ENCODE measurements at regions not wholly inside any gene's neighbourhood (a gene's known extent, or its start where the extent isn't known, plus 50 kb on each side); places are given as distances from the start of the nearest gene placed in this dataset.

DNA sequence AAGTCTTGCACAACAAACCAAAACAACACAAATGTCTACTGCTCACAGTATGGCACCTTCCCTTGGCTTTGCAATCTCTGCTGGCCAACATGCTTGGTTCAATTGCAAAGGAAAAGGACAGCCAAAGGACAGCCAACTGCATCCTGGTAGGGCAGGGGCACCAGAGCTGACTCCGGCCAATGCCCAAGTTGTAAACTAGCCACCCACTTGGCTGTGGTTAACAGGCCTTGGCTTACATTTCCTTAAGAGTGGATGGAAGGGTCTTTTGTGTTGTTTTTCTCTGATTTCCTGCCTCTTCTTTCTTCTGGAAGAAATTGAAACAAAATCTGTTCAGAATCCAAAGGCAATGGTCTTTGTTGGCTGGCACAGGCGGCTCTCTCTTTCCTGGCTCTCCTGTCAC is 119.1 kb upstream of the TRIB2 start:
- intact Hi-C loops (cut with DNase I; ENCODE audit: low total_unique reads): no loop called here
- H3K4me3 ChIP-seq: no peak overlapping the region
- 81 to 88% methylated on average over 2 of the region's 2 CpGs for WGBS, 2 donors
- H3K4me1 ChIP-seq: no peaks in the 10 kb centered on the region
- H3K9me3 ChIP-seq: no peaks in the 10 kb centered on the region
- no peak overlapping the region for H3K27ac ChIP-seq
- H3K27me3 ChIP-seq: no peaks in the 10 kb centered on the region
- TF ChIP-seq CTCF (IDR thresholded peaks at IDR 0.05) (no peak), POLR2A (IDR thresholded peaks at IDR 0.05) (no peak)
- no peak for DNase-seq
- no peaks in the 10 kb centered on the region for H3K36me3 ChIP-seq (ENCODE audit: low read depth, missing control alignments)

- intact Hi-C loops (cut with DNase I; ENCODE audit: low total_unique reads): no loop called here
- Histone ChIP-seq H3K36me3 (ENCODE audit: low read depth, missing control alignments) (no peaks in the 10 kb centered on the region), H3K27me3 (no peaks in the 10 kb centered on the region), H3K4me1 (peaks cover 9% of the 10 kb centered on the region), H3K4me3 (no peak overlapping the region), H3K9me3 (no peaks in the 10 kb centered on the region), H3K27ac (no peak overlapping the region)
- WGBS, 2 donors: 86 to 94% methylated on average over 2 of the region's 2 CpGs
- TF ChIP-seq CTCF (IDR thresholded peaks at IDR 0.05): no peak
- TF ChIP-seq POLR2A (IDR thresholded peaks at IDR 0.05): no peak
- DNase-seq: no peak
These were observed 114.1 kb upstream of the TRIB2 start for GRCh38 chr2:12602661-12603060.

- intact Hi-C loops (cut with DNase I; ENCODE audit: low total_unique reads): no loop called here
- Histone ChIP-seq H3K4me3 (no peak overlapping the region), H3K9me3 (no peaks in the 10 kb centered on the region), H3K4me1 (peaks cover 9% of the 10 kb centered on the region), H3K27ac (no peak overlapping the region), H3K27me3 (no peaks in the 10 kb centered on the region), H3K36me3 (ENCODE audit: low read depth, missing control alignments) (no peaks in the 10 kb centered on the region)
- DNase-seq: no peak
- WGBS, 2 donors: 73% methylated on average over 1 of the region's 1 CpG
- TF ChIP-seq CTCF (IDR thresholded peaks at IDR 0.05) (no peak), POLR2A (IDR thresholded peaks at IDR 0.05) (no peak)
These were observed 112.9 kb upstream of the TRIB2 start for GRCh38 chr2:12603781-12604295.

- Histone ChIP-seq H3K27me3 (no peaks in the 10 kb centered on the region), H3K4me1 (peaks cover 9% of the 10 kb centered on the region), H3K36me3 (ENCODE audit: low read depth, missing control alignments) (no peaks in the 10 kb centered on the region), H3K27ac (no peak overlapping the region), H3K9me3 (no peaks in the 10 kb centered on the region), H3K4me3 (no peak overlapping the region)
- DNase-seq: no peak
- intact Hi-C loops (cut with DNase I; ENCODE audit: low total_unique reads): no loop called here
- WGBS, 2 donors: 88 to 89% methylated on average over 2 of the region's 2 CpGs
- no peak for TF ChIP-seq CTCF (IDR thresholded peaks at IDR 0.05)
- no peak for TF ChIP-seq POLR2A (IDR thresholded peaks at IDR 0.05)
These were observed 112.4 kb upstream of the TRIB2 start for GRCh38 chr2:12604341-12604740.

DNA sequence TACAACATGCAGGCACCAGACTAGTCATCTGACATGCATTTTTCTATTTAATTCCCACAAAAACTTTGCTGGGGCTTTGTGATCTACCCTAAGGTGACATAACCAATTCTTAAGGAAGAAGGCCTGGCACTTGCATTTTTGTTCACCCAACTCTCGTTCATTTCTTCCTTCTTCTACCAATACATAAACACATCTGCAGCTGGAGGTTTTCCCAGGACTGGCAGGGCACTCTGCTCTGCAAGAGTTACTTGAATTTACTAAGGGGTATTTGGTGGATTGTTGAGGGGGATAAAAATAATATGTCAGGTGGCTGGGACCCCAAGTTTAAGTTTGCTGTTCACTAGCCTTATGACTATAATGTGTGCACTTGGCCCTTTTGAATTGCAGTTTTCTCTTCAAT is 111.4 kb upstream of the TRIB2 start:
- H3K27ac ChIP-seq: no peak overlapping the region
- WGBS, 2 donors: 84 to 91% methylated on average over 1 of the region's 1 CpG
- H3K27me3 ChIP-seq: no peaks in the 10 kb centered on the region
- H3K9me3 ChIP-seq: no peaks in the 10 kb centered on the region
- H3K4me3 ChIP-seq: no peak overlapping the region
- H3K36me3 ChIP-seq (ENCODE audit: low read depth, missing control alignments): no peaks in the 10 kb centered on the region
- intact Hi-C loops (cut with DNase I; ENCODE audit: low total_unique reads): no loop called here
- no peak for DNase-seq
- H3K4me1 ChIP-seq: peaks cover 9% of the 10 kb centered on the region
- no peak for TF ChIP-seq POLR2A (IDR thresholded peaks at IDR 0.05)
- no peak for TF ChIP-seq CTCF (IDR thresholded peaks at IDR 0.05)
